Nephron progenitor cell (in vitro differentiated cells): ENCODE measurements at regions not wholly inside any gene's neighbourhood (a gene's known extent, or its start where the extent isn't known, plus 50 kb on each side); places are given as distances from the start of the nearest gene placed in this dataset.

Experiments used
- DNase-seq: peaks from one replicate; pipeline ENCODE4 v3.0.0; 2021
- H3K27ac Mint-ChIP-seq: 2 replicates; pipeline ENCODE4 v1.8.0; 2021; ENCODE audit warnings: mild to moderate bottlenecking, moderate library complexity, mixed read lengths
- H3K27me3 Mint-ChIP-seq: 2 replicates; pipeline ENCODE4 v1.8.0; 2021; ENCODE audit warnings: mild to moderate bottlenecking, low read depth, mixed read lengths; ENCODE audit not compliant: poor library complexity
- H3K36me3 Mint-ChIP-seq: 2 replicates; pipeline ENCODE4 v1.8.0; 2021; ENCODE audit warnings: low read depth, mixed read lengths
- H3K4me1 Mint-ChIP-seq: 2 replicates; pipeline ENCODE4 v1.8.0; 2021; ENCODE audit warnings: mixed read lengths
- H3K4me3 Mint-ChIP-seq: 2 replicates; pipeline ENCODE4 v1.8.0; 2021; ENCODE audit warnings: mild to moderate bottlenecking, moderate library complexity, mixed read lengths
- H3K9me3 Mint-ChIP-seq: 2 replicates; pipeline ENCODE4 v1.8.0; 2021; ENCODE audit warnings: mild to moderate bottlenecking, moderate library complexity, mixed read lengths
- CTCF ChIP-seq: fragments of 200-600 bp; sonication (generic); IDR thresholded peaks from 2 replicates; pipeline ENCODE4 v1.5.0; 2021; ENCODE audit warnings: antibody characterized with exemption

GRCh38 chr3:150145659-150146058 is 175.0 kb upstream of the PFN2 start:
- Mint-ChIP-seq H3K27ac (no peak overlapping the region), H3K4me1 (peaks cover 49% of the 10 kb centered on the region), H3K9me3 (no peaks in the 10 kb centered on the region), H3K36me3 (no peaks in the 10 kb centered on the region), H3K27me3 (no peaks in the 10 kb centered on the region), H3K4me3 (no peak overlapping the region)
- TF ChIP-seq CTCF, result no peak
- DNase-seq, result no peak

GRCh38 chr3:150144191-150144708 is 173.6 kb upstream of the PFN2 start:
- Mint-ChIP-seq H3K36me3 (no peaks in the 10 kb centered on the region), H3K9me3 (no peaks in the 10 kb centered on the region), H3K27ac (no peak overlapping the region), H3K4me3 (no peak overlapping the region), H3K27me3 (no peaks in the 10 kb centered on the region), H3K4me1 (peaks cover 36% of the 10 kb centered on the region)
- no peak for DNase-seq
- no peak for TF ChIP-seq CTCF

GRCh38 chr3:150142936-150143335 is 172.2 kb upstream of the PFN2 start:
- Mint-ChIP-seq H3K36me3 (no peaks in the 10 kb centered on the region), H3K4me3 (no peak overlapping the region), H3K27me3 (no peaks in the 10 kb centered on the region), H3K4me1 (peaks cover 28% of the 10 kb centered on the region), H3K27ac (no peak overlapping the region), H3K9me3 (no peaks in the 10 kb centered on the region)
- no peak for TF ChIP-seq CTCF
- DNase-seq, result no peak

- no peak overlapping the region for H3K27ac Mint-ChIP-seq
- no peaks in the 10 kb centered on the region for H3K36me3 Mint-ChIP-seq
- H3K9me3 Mint-ChIP-seq, result no peaks in the 10 kb centered on the region
- TF ChIP-seq CTCF, result no peak
- DNase-seq, result no peak
- H3K27me3 Mint-ChIP-seq, result peaks cover under 1% of the 10 kb centered on the region
- H3K4me1 Mint-ChIP-seq, result peaks cover 18% of the 10 kb centered on the region
- no peak overlapping the region for H3K4me3 Mint-ChIP-seq
Measured at GRCh38 chr3:150141790-150142326, 171.2 kb upstream of the PFN2 start.

GRCh38 chr3:150140614-150141321 is 170.1 kb upstream of the PFN2 start:
- no peak overlapping the region for H3K27ac Mint-ChIP-seq

More at GRCh38 chr3:150140614-150141321, 170.1 kb upstream of the PFN2 start:
- no peaks in the 10 kb centered on the region for H3K36me3 Mint-ChIP-seq
- peaks cover 18% of the 10 kb centered on the region for H3K4me1 Mint-ChIP-seq
- H3K27me3 Mint-ChIP-seq, result peaks cover 3% of the 10 kb centered on the region
- no peak for DNase-seq
- H3K9me3 Mint-ChIP-seq, result no peaks in the 10 kb centered on the region
- no peak for TF ChIP-seq CTCF
- no peak overlapping the region for H3K4me3 Mint-ChIP-seq
